ENCODE measurements at regions not wholly inside any gene's neighbourhood (a gene's known extent, or its start where the extent isn't known, plus 50 kb on each side); places are given as distances from the start of the nearest gene placed in this dataset.

DNA sequence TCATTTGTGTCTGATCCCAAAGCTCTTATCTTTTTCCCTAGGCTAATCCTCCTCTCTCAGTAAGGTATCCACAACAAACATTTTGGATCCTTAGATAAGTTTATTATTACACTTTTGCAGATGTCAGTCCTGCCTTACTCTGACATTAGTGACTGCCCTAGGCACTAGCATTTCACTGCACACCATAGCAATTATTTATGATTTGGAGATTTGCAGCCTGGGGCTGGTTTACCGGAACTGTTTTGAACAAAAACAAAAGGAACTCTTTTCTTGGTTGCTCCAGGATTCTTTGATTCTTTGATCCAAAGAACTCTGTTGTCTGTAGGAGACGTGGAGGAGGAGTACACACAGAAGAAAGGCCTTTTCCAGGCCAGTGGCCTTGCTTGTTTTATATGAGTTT lies 80.4 kb downstream of the EDNRB start:
- TF ChIP-seq EP300 (IDR thresholded peaks at IDR 0.05) (no peak), POLR2A (IDR thresholded peaks at IDR 0.05) (no peak)
- TF ChIP-seq, protein P1, sequence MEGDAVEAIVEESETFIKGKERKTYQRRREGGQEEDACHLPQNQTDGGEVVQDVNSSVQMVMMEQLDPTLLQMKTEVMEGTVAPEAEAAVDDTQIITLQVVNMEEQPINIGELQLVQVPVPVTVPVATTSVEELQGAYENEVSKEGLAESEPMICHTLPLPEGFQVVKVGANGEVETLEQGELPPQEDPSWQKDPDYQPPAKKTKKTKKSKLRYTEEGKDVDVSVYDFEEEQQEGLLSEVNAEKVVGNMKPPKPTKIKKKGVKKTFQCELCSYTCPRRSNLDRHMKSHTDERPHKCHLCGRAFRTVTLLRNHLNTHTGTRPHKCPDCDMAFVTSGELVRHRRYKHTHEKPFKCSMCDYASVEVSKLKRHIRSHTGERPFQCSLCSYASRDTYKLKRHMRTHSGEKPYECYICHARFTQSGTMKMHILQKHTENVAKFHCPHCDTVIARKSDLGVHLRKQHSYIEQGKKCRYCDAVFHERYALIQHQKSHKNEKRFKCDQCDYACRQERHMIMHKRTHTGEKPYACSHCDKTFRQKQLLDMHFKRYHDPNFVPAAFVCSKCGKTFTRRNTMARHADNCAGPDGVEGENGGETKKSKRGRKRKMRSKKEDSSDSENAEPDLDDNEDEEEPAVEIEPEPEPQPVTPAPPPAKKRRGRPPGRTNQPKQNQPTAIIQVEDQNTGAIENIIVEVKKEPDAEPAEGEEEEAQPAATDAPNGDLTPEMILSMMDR (IDR thresholded peaks at IDR 0.05), result no peak
- Histone ChIP-seq H3K36me3 (no peaks in the 10 kb centered on the region), H3K4me1 (peaks cover 0 to 9% (median under 1%) of the 10 kb centered on the region in 4 donors), H3K4me3 (no peak overlapping the region), H3K9me3 (no peaks in the 10 kb centered on the region), H3K27ac (no peak overlapping the region), H3K27me3 (no peaks in the 10 kb centered on the region)
- 79 to 91% (median 81%) methylated on average over 2 of the region's 2 CpGs for WGBS, 5 donors
- DNase-seq, result no peak
- intact Hi-C loops (cut with DNase I; ENCODE audit: low total_unique reads), result no loop called here

DNA sequence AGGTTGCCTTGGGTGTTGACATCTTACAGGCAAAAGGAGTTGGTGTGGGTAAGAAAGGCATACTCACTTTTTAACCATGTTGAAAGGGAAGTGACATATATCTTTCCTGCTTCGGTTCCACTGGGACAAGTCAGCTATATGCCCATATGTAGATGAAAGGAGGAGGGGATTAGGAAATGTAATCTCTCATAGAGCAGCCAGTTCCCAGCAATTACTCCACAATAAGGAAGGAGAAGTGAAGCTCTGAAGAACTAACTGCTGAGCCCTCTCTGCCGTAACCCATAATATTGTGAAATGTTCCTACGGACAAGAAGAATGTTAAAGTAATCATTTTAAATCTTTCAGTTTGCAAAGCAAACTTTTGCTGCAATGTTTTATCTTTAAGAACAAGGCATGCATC lies 82.2 kb downstream of the EDNRB start:
- Histone ChIP-seq H3K27me3 (no peaks in the 10 kb centered on the region), H3K4me3 (no peak overlapping the region), H3K27ac (peak overlapping the region in 2 of 5 donors; percentile 34 to 57), H3K4me1 (peaks cover 0 to 12% (median 2%) of the 10 kb centered on the region in 4 donors), H3K9me3 (no peaks in the 10 kb centered on the region), H3K36me3 (no peaks in the 10 kb centered on the region)
- DNase-seq, result peak in 1 of 2 donors; percentile 23
- TF ChIP-seq, protein P1 (IDR thresholded peaks at IDR 0.05), result no peak
- no peak for TF ChIP-seq POLR2A (IDR thresholded peaks at IDR 0.05)
- no peak for TF ChIP-seq EP300 (IDR thresholded peaks at IDR 0.05)
- WGBS, 5 donors, result 50 to 66% (median 51%) methylated on average over 3 of the region's 3 CpGs
- intact Hi-C loops (cut with DNase I; ENCODE audit: low total_unique reads), result no loop called here

DNA sequence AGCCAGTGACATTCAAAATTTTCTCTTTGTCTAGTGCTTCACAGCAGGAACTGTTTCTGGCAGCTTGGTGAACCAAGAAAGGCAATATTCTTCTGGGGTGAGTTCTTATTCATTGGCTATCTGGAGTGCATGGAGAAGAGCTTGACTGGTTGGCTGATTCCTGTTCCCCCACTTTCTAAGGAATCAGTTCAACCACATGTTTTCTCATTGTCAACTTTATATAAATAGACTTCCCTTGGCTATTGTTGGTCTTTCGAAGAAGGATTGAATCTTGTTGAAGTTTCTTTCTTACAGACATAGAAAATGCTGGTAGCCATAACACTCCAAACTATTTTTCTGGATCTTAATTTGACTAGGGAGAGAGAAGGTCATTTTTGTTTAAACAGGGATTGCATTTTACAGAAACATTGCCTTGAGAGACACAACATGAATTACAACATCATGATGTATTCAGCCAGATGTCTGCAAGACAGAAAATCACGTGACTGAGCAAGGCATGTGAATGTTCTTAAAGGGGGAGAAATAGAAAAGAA lies 85.2 kb downstream of the EDNRB start:
- no peak overlapping the region for H3K4me3 ChIP-seq
- peak in 1 of 2 donors; percentile 72 for DNase-seq
- TF ChIP-seq, protein P1 (IDR thresholded peaks at IDR 0.05), result no peak
- TF ChIP-seq POLR2A (IDR thresholded peaks at IDR 0.05) (no peak), POLR2AphosphoS5 (IDR thresholded peaks at IDR 0.05) (peak; percentile 39 to 72 (median 56)), EP300 (IDR thresholded peaks at IDR 0.05) (no peak)
- H3K27me3 ChIP-seq, result no peaks in the 10 kb centered on the region
- no peaks in the 10 kb centered on the region for H3K9me3 ChIP-seq
- peaks cover 0 to 12% (median 2%) of the 10 kb centered on the region in 4 donors for H3K4me1 ChIP-seq
- 39 to 65% (median 43%) methylated on average over 2 of the region's 2 CpGs for WGBS, 5 donors
- intact Hi-C loops (cut with DNase I; ENCODE audit: low total_unique reads), result no loop called here
- H3K36me3 ChIP-seq, result no peaks in the 10 kb centered on the region
- peak overlapping the region in 3 of 5 donors; percentile 28 to 52 (median 49) for H3K27ac ChIP-seq

DNA sequence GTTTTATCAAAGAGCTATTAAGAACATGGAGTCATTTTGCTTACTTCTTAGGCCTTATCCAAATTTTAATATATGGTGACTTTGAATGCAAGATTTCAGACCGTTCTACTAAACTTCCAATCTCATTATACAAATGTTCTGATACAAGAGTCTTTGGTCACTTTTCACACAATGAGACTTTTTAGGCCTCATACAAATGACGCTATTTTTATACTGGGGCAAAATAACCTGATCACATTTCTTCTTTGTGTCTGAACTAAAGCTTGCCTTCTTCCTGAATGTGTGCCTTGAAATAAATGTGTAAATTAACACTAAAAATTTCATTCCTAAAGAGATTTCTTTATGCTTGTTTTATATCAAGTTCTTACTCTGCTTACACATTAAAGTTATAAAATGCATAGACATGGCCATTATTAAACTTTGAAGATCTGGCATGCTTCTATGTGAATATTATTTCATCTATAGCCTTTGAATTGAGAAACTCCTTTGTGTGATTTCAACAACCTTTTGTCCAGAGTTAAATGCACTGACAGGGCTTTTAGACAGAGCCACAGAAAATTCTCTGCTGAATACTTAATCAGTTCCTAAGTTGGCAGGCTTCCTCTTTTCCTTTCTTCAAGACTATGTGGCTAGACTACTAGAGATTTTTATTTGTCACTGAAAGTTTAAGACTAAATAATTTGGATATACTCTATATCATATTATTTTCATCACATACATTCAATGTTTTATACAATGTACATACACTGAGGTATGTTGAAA lies 86.1 kb downstream of the EDNRB start:
- TF ChIP-seq POLR2A (IDR thresholded peaks at IDR 0.05) (no peak), EP300 (IDR thresholded peaks at IDR 0.05) (no peak)
- intact Hi-C loops (cut with DNase I; ENCODE audit: low total_unique reads), result no loop called here
- WGBS, 5 donors, result 81 to 88% (median 83%) methylated on average over 2 of the region's 2 CpGs

DNA sequence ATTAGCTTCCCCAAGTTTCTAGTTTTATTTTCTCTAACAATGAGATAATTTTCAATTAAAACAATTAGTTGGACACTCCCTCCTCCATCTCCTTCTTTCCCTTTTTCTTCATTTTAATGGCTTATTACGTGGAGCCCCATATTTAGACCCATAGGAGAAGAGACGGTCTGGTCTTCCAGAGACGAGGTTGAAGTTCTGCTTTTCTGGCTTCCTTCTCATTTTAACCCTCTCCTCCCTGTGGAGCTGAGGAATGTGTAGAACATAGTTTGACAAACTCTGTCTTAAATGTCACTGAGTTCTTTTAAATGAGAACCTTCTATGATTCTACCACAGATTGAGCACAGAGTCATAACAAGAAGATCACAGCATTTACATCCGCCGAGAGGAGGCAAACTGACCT lies 86.8 kb downstream of the EDNRB start:
- no peak for DNase-seq
- Histone ChIP-seq H3K27me3 (no peaks in the 10 kb centered on the region), H3K4me3 (no peak overlapping the region), H3K36me3 (no peaks in the 10 kb centered on the region), H3K27ac (no peak overlapping the region), H3K4me1 (peaks cover 0 to 12% (median 2%) of the 10 kb centered on the region in 4 donors), H3K9me3 (no peaks in the 10 kb centered on the region)
- TF ChIP-seq EP300 (IDR thresholded peaks at IDR 0.05) (no peak), POLR2AphosphoS5 (IDR thresholded peaks at IDR 0.05) (no peak), POLR2A (IDR thresholded peaks at IDR 0.05) (no peak)
- TF ChIP-seq, protein P1 (IDR thresholded peaks at IDR 0.05), result no peak
- 76 to 83% (median 80%) methylated on average over 5 of the region's 5 CpGs for WGBS, 5 donors
- intact Hi-C loops (cut with DNase I; ENCODE audit: low total_unique reads), result no loop called here

More for the DNA sequence above, 86.1 kb downstream of the EDNRB start:
- no peaks in the 10 kb centered on the region for H3K9me3 ChIP-seq
- H3K4me3 ChIP-seq, result no peak overlapping the region
- H3K27me3 ChIP-seq, result no peaks in the 10 kb centered on the region
- peak overlapping the region in 2 of 5 donors; percentile 28 to 52 for H3K27ac ChIP-seq
- peak in 1 of 2 donors; percentile 40 for DNase-seq
- H3K4me1 ChIP-seq, result peaks cover 0 to 12% (median 2%) of the 10 kb centered on the region in 4 donors
- no peaks in the 10 kb centered on the region for H3K36me3 ChIP-seq
